ENCODE measurements at regions not wholly inside any gene's neighbourhood (a gene's known extent, or its start where the extent isn't known, plus 50 kb on each side); places are given as distances from the start of the nearest gene placed in this dataset.

DNA sequence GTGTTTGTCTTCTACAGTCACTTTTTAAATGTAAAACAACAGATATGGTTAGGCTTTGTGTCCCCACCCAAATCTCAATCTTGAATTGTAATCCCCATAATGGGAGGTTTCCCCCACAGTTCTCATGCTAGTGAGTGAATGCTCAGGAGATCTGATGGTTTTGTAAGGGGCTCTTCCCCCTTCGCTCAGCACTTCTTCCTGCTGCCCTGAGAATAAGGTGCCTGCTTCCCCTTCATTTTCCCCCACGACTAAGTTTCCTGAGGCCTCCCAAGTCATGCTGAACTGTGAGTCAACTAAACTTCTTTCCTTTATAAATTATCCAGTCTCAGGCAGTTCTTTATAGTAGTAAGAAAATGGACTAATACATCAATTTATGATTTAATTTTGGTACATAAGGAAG, 118.0 kb upstream of the SNTG2 start:
- in situ Hi-C loops (cut with HindIII; ENCODE audit: extremely low pct_ligation_motif_present, low pct_unique_long_range_greater_than_20kb) (no loop called here), intact Hi-C loops (cut with micrococcal nuclease; ENCODE audit: unreplicated experiment) (no loop called here)
- H3K4me1 ChIP-seq (ENCODE audit: insufficient read depth, low read length), result no peaks in the 10 kb centered on the region
- ATAC-seq (no peak), DNase-seq (ENCODE audit: low spot score) (no peak), FAIRE-seq (no peak)
- CTCF ChIA-PET (ENCODE audit: low intra/inter-chr PET ratio, low total read pairs), result no interaction called here
- 6% methylated on average over 2 of the region's 2 CpGs for WGBS (ENCODE audit: low lambda C conversion rate)
- no peak overlapping the region for H3K4me2 ChIP-seq (ENCODE audit: low read depth, low read length)
- H3K9ac ChIP-seq (ENCODE audit: insufficient read depth, low read depth, low read length), result no peak overlapping the region
- H3K4me3 ChIP-seq (replicated peaks in 1 of 3; ENCODE audit: insufficient read depth in 1 of 3, low read depth in 2 of 3, low read length in 3 of 3), result no peak overlapping the region
- H3K27ac ChIP-seq (ENCODE audit: extremely low read length, insufficient read depth, low read length), result no peak overlapping the region
- no peaks in the 10 kb centered on the region for H3K36me3 ChIP-seq (replicated peaks in 1 of 2; ENCODE audit: control insufficient read depth in 1 of 2, insufficient read depth in 2 of 2, low read length in 2 of 2)
- H3K27me3 ChIP-seq (ENCODE audit: control insufficient read depth in 1 of 2, insufficient read depth in 2 of 2, low read length in 2 of 2), result peaks cover 1 to 44% of the 10 kb centered on the region in 2 experiments; a peak in 3 of 5 replicates
- POLR2A ChIA-PET, result no interaction called here
- no TSS peak for BruUV-seq (replicated peaks)
- H3K79me2 ChIP-seq (ENCODE audit: insufficient read depth, low read length), result no peaks in the 10 kb centered on the region
- no peaks in the 10 kb centered on the region for H4K20me1 ChIP-seq (ENCODE audit: insufficient read depth, low read length)
- no peak overlapping the region for H2AFZ ChIP-seq (ENCODE audit: low read length)
- no peaks in the 10 kb centered on the region for H3K9me3 ChIP-seq (ENCODE audit: low read length)
- no peak for TF ChIP-seq ZNF709 (CRISPR knock-in tag; IDR thresholded peaks at IDR 0.05)
- TF ChIP-seq KLF13 (CRISPR knock-in tag; IDR thresholded peaks at IDR 0.05), result no peak
- no peak for TF ChIP-seq ZNF644 (CRISPR knock-in tag; IDR thresholded peaks at IDR 0.05; ENCODE audit: low read depth)
- TF ChIP-seq RBAK (CRISPR knock-in tag; IDR thresholded peaks at IDR 0.05), result no peak
- no peak for TF ChIP-seq TBP (CRISPR knock-in tag; IDR thresholded peaks at IDR 0.05)
- TF ChIP-seq, protein P1, sequence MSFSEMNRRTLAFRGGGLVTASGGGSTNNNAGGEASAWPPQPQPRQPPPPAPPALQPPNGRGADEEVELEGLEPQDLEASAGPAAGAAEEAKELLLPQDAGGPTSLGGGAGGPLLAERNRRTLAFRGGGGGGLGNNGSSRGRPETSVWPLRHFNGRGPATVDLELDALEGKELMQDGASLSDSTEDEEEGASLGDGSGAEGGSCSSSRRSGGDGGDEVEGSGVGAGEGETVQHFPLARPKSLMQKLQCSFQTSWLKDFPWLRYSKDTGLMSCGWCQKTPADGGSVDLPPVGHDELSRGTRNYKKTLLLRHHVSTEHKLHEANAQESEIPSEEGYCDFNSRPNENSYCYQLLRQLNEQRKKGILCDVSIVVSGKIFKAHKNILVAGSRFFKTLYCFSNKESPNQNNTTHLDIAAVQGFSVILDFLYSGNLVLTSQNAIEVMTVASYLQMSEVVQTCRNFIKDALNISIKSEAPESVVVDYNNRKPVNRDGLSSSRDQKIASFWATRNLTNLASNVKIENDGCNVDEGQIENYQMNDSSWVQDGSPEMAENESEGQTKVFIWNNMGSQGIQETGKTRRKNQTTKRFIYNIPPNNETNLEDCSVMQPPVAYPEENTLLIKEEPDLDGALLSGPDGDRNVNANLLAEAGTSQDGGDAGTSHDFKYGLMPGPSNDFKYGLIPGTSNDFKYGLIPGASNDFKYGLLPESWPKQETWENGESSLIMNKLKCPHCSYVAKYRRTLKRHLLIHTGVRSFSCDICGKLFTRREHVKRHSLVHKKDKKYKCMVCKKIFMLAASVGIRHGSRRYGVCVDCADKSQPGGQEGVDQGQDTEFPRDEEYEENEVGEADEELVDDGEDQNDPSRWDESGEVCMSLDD (CRISPR knock-in tag; IDR thresholded peaks at IDR 0.05; ENCODE audit: borderline replicate concordance), result no peak
- TF ChIP-seq, protein P2, sequence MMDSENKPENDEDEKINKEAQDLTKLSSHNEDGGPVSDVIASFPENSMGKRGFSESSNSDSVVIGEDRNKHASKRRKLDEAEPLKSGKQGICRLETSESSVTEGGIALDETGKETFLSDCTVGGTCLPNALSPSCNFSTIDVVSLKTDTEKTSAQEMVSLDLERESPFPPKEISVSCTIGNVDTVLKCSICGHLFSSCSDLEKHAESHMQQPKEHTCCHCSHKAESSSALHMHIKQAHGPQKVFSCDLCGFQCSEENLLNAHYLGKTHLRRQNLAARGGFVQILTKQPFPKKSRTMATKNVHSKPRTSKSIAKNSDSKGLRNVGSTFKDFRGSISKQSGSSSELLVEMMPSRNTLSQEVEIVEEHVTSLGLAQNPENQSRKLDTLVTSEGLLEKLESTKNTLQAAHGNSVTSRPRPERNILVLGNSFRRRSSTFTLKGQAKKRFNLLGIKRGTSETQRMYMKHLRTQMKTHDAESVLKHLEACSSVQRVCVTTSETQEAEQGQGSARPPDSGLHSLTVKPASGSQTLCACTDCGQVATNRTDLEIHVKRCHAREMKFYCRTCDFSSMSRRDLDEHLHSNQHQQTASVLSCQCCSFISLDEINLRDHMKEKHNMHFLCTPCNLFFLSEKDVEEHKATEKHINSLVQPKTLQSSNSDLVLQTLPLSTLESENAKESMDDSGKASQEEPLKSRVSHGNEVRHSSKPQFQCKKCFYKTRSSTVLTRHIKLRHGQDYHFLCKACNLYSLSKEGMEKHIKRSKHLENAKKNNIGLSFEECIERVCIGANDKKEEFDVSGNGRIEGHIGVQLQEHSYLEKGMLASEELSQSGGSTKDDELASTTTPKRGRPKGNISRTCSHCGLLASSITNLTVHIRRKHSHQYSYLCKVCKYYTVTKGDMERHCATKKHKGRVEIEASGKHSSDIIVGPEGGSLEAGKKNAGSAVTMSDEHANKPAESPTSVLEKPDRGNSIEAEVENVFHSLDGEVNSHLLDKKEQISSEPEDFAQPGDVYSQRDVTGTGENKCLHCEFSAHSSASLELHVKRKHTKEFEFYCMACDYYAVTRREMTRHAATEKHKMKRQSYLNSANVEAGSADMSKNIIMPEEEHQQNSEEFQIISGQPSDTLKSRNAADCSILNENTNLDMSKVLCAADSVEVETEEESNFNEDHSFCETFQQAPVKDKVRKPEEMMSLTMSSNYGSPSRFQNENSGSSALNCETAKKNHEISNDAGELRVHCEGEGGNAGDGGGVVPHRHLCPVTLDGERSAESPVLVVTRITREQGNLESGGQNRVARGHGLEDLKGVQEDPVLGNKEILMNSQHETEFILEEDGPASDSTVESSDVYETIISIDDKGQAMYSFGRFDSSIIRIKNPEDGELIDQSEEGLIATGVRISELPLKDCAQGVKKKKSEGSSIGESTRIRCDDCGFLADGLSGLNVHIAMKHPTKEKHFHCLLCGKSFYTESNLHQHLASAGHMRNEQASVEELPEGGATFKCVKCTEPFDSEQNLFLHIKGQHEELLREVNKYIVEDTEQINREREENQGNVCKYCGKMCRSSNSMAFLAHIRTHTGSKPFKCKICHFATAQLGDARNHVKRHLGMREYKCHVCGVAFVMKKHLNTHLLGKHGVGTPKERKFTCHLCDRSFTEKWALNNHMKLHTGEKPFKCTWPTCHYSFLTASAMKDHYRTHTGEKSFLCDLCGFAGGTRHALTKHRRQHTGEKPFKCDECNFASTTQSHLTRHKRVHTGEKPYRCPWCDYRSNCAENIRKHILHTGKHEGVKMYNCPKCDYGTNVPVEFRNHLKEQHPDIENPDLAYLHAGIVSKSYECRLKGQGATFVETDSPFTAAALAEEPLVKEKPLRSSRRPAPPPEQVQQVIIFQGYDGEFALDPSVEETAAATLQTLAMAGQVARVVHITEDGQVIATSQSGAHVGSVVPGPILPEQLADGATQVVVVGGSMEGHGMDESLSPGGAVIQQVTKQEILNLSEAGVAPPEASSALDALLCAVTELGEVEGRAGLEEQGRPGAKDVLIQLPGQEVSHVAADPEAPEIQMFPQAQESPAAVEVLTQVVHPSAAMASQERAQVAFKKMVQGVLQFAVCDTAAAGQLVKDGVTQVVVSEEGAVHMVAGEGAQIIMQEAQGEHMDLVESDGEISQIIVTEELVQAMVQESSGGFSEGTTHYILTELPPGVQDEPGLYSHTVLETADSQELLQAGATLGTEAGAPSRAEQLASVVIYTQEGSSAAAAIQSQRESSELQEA (CRISPR knock-in tag; IDR thresholded peaks at IDR 0.05; ENCODE audit: not compliant biosample characterization), result no peak
- TF ChIP-seq U2AF1 (optimal IDR thresholded peaks at IDR 0.05; ENCODE audit: low read depth, low read length), result no peak
- no peak for TF ChIP-seq SMARCC2 (IDR thresholded peaks at IDR 0.05)
- no peak for TF ChIP-seq ZMAT3 (CRISPR knock-in tag; conservative IDR thresholded peaks at IDR 0.05)
- TF ChIP-seq TEAD2 (CRISPR knock-in tag; IDR thresholded peaks at IDR 0.05), result no peak
- no peak for TF ChIP-seq ZNF629 (CRISPR knock-in tag; conservative IDR thresholded peaks at IDR 0.05)
- TF ChIP-seq ISX (CRISPR knock-in tag; conservative IDR thresholded peaks at IDR 0.05), result no peak
- TF ChIP-seq NFKBIZ (CRISPR knock-in tag; IDR thresholded peaks at IDR 0.05), result no peak
